GM19452 (cell line): ENCODE measurements at regions not wholly inside any gene's neighbourhood (a gene's known extent, or its start where the extent isn't known, plus 50 kb on each side); places are given as distances from the start of the nearest gene placed in this dataset.
"Not testable (repeated sequence)": the region's sequence is repeated elsewhere in the genome, so short reads cannot be mapped to it uniquely, and the experiment has no call there.

ENCODE experiments used
- ATAC-seq: cut with Tn5 transposase; IDR thresholded peaks from one replicate; pipeline ENCODE4 v1.9.1; 2021; ENCODE audit not compliant: unreplicated experiment

DNA sequence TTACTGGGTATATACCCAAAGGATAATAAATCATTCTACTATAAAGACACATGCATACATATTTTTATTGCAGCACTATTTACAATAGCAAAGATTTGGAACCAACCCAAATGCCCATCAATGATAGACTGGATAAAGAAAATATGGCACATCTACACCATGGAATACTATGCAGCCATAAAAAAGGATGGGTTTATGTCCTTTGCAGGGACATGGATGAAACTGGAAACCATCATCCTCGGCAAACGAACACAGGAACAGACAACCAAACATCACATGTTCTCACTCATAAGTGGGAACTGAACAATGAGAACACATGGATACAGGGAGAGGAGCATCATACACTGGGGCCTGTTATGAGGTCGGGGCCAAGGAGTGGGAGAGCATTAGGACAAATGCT is 665.0 kb upstream of the KCNMB2 start:
- ATAC-seq, result not testable (repeated sequence)

DNA sequence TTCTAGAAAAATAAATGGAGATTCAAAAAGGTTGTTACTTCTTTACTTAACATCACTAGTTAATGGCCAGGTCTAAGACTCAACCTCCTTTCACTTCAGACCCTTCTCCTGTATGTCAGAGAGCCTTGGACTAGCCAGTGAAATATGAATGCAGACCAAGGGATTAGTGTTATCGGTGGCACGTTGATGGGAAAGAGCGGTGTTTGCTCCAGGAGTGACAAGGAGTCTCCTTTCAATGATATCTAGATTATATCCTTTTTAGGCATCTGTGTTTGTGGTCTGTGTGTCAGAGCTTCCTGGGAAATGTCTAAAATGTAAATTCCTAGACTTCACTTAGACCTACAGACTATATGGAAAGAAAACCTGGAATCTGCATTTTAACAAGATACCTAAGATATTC is 658.0 kb upstream of the KCNMB2 start:
- ATAC-seq, result no peak

- no peak for ATAC-seq
Observed at GRCh38 chr3:177878957-177879356, 657.3 kb upstream of the KCNMB2 start.

- ATAC-seq, result no peak
Observed at GRCh38 chr3:177881351-177881750, 654.9 kb upstream of the KCNMB2 start.

GRCh38 chr3:177882124-177882648 is 654.0 kb upstream of the KCNMB2 start:
- no peak for ATAC-seq

DNA sequence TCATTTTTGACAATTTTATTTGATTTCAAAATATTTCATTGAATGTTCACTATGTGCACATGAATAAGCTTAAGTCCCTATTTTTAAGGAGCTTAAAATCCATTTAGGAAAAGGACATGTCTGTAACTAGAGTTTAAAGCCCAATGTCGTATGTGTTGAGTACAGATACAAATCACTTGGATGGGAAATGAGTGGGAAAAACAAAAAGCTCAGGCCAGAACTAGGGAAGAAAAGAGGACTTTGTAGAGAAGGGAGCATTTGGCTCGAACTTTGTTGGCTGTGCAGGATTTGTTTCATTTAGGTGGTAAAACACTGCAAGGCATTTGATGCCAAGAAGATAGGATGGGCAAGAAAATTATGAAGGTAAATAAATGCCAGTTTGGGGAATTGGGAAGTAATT is 653.1 kb upstream of the KCNMB2 start:
- ATAC-seq, result no peak

GRCh38 chr3:177883957-177884356 is 652.3 kb upstream of the KCNMB2 start:
- ATAC-seq, result no peak

DNA sequence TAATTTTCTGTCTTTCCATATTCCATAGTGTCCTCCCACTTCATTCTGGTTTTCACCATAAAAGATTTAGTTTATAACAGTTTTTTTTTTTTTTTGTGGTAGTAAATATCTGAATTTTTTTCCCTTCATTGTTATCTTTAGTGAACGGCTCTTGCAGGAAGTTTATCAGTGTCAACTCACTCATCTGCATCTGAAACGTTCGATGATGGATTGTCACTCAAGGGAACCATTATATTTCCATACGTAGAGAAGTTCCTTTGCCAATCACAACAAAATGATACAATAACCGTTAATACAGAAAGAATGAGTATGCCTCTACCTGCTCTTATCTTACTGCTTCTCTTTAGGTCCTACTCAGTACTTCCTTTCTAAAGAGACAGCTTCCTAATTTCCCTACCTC is 651.2 kb upstream of the KCNMB2 start:
- no peak for ATAC-seq

GRCh38 chr3:177886501-177886900 is 649.7 kb upstream of the KCNMB2 start:
- ATAC-seq, result no peak

DNA sequence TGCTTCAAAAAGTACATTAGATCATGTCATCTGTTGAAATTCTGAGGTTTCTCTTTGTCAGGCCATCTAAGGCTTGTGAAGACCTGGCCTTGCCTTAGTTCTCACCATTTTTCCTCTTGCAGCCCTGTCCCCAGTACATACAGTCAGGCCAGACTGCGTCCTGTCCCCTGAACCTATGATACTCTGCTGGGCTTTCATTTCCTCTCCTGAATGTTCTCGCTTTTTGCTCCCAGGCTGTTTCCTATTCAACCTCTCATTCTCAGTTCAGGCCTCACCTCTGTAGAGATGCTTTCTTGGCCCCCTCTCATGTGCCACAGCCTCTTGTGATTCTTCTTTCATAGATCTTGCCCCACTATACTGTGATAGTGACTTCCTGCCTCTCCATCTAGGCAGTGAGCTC is 648.8 kb upstream of the KCNMB2 start:
- no peak for ATAC-seq

DNA sequence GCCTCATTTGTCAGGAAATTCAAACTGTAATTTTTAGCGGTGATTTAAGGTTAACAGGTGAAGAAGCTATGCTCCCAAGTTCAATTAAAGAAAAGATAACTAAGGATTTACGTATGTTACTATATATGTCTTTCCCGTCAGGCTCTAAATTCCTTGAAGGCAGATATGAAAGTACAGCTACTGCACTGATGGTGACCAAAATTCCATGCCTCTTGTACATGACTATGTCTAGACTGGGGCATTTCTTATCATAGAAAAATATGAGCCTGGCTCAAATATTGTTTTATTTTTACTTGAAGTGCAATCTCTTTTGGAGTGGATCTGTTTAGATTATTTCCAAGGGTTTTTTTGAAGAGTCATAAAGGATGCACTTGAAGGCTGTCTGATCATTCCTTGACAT is 647.1 kb upstream of the KCNMB2 start:
- ATAC-seq, result no peak

GRCh38 chr3:177889652-177890358 is 646.4 kb upstream of the KCNMB2 start:
- no peak for ATAC-seq

DNA sequence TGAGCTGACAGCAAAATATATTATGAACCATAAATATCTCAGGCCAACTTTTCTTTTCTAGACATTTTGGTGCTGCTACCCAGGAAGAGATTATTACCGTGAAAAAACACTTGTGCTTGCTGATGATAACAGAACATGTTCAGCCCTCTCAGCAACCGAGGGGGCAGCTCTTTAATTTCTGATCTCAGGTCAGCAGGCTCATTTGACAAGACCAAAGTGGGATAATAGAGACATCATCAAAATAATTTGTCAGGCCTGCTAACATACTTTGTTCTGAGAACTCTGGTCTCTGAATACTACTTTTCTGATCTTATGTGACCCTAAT is 645.9 kb upstream of the KCNMB2 start:
- no peak for ATAC-seq

GRCh38 chr3:177891569-177891968 is 644.7 kb upstream of the KCNMB2 start:
- ATAC-seq, result not testable (repeated sequence)

- no peak for ATAC-seq
Observed at GRCh38 chr3:177893331-177893730, 642.9 kb upstream of the KCNMB2 start.

DNA sequence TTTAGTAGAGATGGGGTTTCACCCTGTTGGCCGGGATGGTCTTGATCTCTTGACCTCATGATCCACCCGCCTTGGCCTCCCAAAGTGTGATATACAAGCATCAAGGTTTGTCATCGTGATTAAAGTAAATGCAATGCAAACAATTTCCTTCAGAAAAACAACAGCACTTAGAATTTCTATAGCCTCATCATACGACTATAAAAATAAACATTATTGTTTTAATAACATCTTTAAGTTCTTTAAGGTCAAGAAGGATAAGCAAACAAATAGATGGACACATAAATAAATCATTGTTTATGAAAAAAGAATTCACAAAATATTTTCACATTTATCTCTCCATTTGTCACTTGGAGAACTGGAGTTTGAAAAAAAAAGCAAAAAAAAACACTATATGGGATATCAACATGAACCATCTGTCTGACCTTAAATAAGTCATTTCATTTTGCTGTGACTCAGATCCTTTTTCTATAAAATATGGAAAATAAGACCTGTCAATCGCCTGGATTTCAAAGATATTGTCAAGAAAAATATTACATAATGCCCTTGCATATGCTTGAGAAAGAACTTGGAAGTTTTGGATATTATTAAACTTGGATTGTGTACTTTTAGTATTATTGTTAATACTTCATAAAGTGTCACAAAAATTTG is 642.0 kb upstream of the KCNMB2 start:
- ATAC-seq, result no peak

DNA sequence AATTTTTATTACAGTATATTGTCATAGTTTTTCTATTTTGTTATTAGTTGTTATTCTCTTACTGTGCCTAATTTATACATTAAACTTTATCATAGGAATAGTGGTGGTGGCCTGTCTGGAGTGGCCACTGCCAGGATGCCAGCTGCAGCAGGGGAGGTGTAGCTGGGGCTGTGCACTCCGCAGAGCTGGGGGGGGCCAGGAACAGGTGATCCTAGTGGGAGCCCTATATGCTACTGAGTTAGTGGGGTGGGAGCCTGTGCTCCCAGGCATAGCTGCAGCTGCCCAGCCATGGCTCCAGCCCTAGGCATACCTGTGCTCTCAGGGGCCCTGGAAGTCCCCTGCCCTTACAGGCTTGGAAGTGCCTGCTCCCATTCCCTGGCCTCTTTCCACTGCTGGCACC is 638.1 kb upstream of the KCNMB2 start:
- no peak for ATAC-seq

- no peak for ATAC-seq
Observed at GRCh38 chr3:177899275-177900067, 636.8 kb upstream of the KCNMB2 start.

DNA sequence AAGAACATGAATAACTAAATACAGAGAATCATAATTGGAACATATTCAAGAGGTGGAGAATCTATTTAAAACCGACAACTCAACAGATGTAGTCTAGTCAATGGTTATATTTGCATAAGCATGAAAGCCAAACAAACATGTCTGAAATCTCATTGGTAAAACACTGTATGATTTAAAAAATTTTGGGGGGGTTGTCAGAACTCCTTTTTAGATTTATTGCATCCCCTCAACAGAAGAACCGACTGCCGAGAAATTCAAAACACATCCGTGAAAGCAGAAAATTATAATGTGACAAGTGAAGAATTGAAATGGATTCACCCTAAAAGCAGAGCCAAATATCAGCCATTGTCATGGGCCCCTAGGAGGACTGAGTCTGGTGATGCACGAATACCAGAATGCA is 633.4 kb upstream of the KCNMB2 start:
- no peak for ATAC-seq

- no peak for ATAC-seq
Observed at GRCh38 chr3:177904621-177905020, 631.6 kb upstream of the KCNMB2 start.

- no peak for ATAC-seq
Observed at GRCh38 chr3:177905173-177906125, 630.8 kb upstream of the KCNMB2 start.
